DND-41 (cell line): ENCODE measurements at regions not wholly inside any gene's neighbourhood (a gene's known extent, or its start where the extent isn't known, plus 50 kb on each side); places are given as distances from the start of the nearest gene placed in this dataset.

ENCODE experiments used
- EZH2 ChIP-seq: IDR thresholded peaks from 3 replicates; pipeline ENCODE4 v1.6.1; 2012; ENCODE audit warnings: borderline replicate concordance, low read depth, mild to moderate bottlenecking, moderate library complexity, low read length, inconsistent platforms; ENCODE audit not compliant: severe bottlenecking
- TF ChIP-seq, protein P1 (sequence below): IDR thresholded peaks from 2 replicates; pipeline ENCODE4 v1.5.1; 2012; ENCODE audit warnings: borderline replicate concordance, low read length, moderate library complexity, mild to moderate bottlenecking; ENCODE audit not compliant: poor library complexity, severe bottlenecking; ENCODE audit errors: extremely low read depth

DNA sequence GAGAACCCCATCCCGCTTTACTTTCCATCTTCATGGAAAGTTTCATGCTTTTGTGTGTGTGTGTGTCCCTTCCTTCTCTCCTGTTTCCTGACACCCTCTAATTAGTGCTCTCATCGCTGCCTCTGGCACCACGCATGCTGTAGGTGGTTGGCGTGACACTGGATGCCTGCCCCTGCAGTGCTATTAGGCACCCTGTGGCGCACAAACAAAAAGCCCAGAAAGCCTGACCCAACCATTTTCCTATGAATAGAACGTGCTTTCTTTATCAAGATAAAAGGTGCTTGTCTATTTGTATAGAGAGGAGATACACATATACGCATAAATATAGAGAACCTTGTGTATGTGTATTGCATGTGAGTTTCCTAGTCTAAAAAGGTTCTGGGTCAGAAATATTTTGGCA lies 120.8 kb upstream of the CDCA7L start:
- TF ChIP-seq, protein P1, sequence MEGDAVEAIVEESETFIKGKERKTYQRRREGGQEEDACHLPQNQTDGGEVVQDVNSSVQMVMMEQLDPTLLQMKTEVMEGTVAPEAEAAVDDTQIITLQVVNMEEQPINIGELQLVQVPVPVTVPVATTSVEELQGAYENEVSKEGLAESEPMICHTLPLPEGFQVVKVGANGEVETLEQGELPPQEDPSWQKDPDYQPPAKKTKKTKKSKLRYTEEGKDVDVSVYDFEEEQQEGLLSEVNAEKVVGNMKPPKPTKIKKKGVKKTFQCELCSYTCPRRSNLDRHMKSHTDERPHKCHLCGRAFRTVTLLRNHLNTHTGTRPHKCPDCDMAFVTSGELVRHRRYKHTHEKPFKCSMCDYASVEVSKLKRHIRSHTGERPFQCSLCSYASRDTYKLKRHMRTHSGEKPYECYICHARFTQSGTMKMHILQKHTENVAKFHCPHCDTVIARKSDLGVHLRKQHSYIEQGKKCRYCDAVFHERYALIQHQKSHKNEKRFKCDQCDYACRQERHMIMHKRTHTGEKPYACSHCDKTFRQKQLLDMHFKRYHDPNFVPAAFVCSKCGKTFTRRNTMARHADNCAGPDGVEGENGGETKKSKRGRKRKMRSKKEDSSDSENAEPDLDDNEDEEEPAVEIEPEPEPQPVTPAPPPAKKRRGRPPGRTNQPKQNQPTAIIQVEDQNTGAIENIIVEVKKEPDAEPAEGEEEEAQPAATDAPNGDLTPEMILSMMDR = no peak
- TF ChIP-seq EZH2 = no peak
